Ectodermal cell (in vitro differentiated cells): ENCODE measurements at regions not wholly inside any gene's neighbourhood (a gene's known extent, or its start where the extent isn't known, plus 50 kb on each side); places are given as distances from the start of the nearest gene placed in this dataset.

Experiments
- H3K27ac ChIP-seq: 2 replicates; pipeline ENCODE4 v1.7.0; 2013; ENCODE audit warnings: mild to moderate bottlenecking, low read depth, low read length; ENCODE audit not compliant: insufficient read depth, poor library complexity, severe bottlenecking
- H3K27me3 ChIP-seq: 2 replicates; pipeline ENCODE4 v1.7.0; 2013; ENCODE audit warnings: mild to moderate bottlenecking, low read length; ENCODE audit not compliant: insufficient read depth, control insufficient read depth, poor library complexity, severe bottlenecking
- H3K36me3 ChIP-seq: one replicate; pipeline ENCODE4 v1.7.0; 2013; ENCODE audit warnings: low read length; ENCODE audit not compliant: control insufficient read depth, insufficient read depth
- H3K4me1 ChIP-seq: one replicate; pipeline ENCODE4 v1.7.0; 2013; ENCODE audit warnings: low read length; ENCODE audit not compliant: control insufficient read depth, insufficient read depth
- H3K4me3 ChIP-seq: 2 replicates; pipeline ENCODE4 v1.7.0; 2013; ENCODE audit warnings: low read depth, low read length, control low read depth; ENCODE audit not compliant: insufficient read depth
- H3K9me3 ChIP-seq: 2 replicates; pipeline ENCODE4 v1.7.0; 2013; ENCODE audit warnings: mild to moderate bottlenecking, low read length, moderate library complexity; ENCODE audit not compliant: control insufficient read depth
- WGBS, 2 experiments: methylation state at CpG; one replicate each; pipeline ENCODE4 v1.1.7; 2013; ENCODE audit warnings: missing lambda C conversion rate in 2 of 2; 5-methylcytosine and 5-hydroxymethylcytosine counted together

GRCh38 chr5:50984640-50985039 is 318.2 kb downstream of the PARP8 start:
- Histone ChIP-seq H3K27ac (no peak overlapping the region), H3K4me3 (no peak overlapping the region), H3K4me1 (no peaks in the 10 kb centered on the region), H3K9me3 (peaks cover 3% of the 10 kb centered on the region), H3K36me3 (peaks cover 4% of the 10 kb centered on the region), H3K27me3 (no peaks in the 10 kb centered on the region)
- 96% methylated on average over 2 of the region's 2 CpGs; no CpG with 5 or more reads in 1 of the 2 experiments for WGBS, 2 experiments

DNA sequence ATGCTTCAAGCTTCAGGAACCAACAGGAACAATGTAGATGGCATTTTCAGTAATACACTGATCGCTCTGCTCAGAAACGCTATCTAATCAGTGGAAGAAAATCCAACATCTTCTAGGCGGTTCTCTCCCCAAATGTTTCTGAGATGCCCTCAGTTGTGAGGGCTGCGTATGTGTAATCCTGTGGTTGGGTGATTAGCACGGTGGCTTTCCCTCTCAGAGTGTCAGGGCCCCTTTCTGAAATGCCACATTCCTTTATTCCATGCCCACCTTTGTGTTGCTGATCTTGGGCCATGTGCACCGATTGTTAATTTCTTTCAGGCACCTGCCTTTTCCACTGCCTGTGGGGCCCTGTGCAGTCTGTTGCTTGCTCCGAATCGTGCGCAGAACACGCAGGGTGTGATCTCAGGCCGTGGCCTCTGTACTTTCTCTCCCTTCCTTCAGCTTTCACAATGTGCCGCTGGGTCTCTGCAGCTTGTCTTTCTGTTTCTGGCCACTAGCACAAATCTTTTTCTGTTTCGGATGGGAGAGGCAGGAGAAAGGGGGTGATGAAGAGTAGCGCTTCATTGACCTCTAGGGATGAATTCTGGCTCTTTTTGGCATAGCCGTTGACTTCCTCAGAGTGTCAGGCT is 324.0 kb downstream of the PARP8 start:
- Histone ChIP-seq H3K4me3 (no peak overlapping the region), H3K27ac (no peak overlapping the region), H3K4me1 (no peaks in the 10 kb centered on the region), H3K9me3 (no peaks in the 10 kb centered on the region), H3K36me3 (no peaks in the 10 kb centered on the region), H3K27me3 (no peaks in the 10 kb centered on the region)
- 88 to 90% methylated on average over 15 of the region's 15 CpGs for WGBS, 2 experiments

DNA sequence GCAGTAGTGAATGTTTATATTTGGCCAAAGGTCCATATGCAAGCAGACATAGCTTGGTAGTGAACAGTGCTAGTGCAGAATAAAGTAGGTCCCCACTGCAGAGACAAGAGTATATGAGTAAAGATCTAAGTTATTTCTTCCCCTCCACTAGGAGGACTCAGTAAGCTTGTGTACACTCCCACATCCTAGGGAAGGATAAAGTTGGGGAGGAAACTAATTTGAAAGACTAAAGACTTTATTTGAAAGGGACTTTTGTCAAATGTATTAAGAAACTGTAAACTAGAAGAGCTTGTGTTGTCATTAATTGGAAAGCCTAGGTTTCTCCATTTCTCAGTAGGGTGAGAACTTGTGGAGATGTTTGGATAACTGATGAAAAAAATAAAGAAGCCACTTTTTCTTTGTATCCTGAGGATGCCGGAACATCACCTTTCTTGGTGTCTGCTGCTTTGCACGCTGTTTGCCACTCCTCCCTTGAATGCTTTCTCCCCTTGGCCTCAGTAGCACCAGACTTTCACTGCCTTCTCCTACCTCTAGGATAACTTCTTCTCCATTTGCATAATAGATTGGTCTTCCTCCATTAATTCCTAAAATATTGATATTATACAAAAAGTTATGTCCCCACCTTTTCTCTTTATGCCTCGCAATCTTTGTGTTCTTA is 329.0 kb downstream of the PARP8 start:
- H3K4me1 ChIP-seq: no peaks in the 10 kb centered on the region
- H3K9me3 ChIP-seq: no peaks in the 10 kb centered on the region
- H3K4me3 ChIP-seq: no peak overlapping the region
- no peaks in the 10 kb centered on the region for H3K27me3 ChIP-seq
- H3K36me3 ChIP-seq: no peaks in the 10 kb centered on the region
- 66 to 77% methylated on average over 2 to 3 of the region's 3 CpGs for WGBS, 2 experiments
- no peak overlapping the region for H3K27ac ChIP-seq

DNA sequence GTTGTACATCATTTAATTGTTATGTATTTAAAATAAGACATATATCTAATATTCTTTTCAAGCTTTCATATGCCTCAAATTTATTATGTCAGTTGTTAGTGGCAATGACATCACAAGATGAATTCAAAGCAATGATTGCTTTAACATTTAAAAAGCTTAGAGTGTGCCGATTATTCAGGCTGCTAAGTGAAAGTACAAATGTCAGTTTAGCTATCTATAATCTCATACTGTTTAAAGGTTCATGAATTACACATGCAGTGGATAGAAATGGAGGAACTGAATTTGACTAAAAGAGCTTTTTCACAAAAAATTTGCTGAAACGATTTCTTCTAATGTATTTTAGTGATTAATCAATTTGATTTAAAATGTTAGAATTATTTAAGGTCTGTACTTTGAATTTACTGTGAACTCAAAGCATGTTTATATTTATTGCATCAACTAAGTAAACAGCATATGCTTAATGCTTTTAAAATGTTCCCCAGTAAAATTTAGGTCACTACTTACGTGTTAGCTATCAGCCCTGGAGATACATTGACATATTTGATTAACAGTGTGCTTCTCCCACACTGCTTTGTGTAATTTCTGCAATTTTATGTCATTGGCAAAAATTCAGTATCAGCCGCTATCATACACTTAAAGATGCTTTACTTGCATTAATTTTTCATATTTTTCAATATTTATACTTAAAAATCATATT is 334.9 kb downstream of the PARP8 start:
- no peaks in the 10 kb centered on the region for H3K9me3 ChIP-seq
- WGBS, 2 experiments: 75 to 96% methylated on average over 3 to 4 of the region's 4 CpGs
- no peak overlapping the region for H3K4me3 ChIP-seq
- H3K27me3 ChIP-seq: no peaks in the 10 kb centered on the region
- no peak overlapping the region for H3K27ac ChIP-seq
- H3K36me3 ChIP-seq: no peaks in the 10 kb centered on the region
- H3K4me1 ChIP-seq: no peaks in the 10 kb centered on the region

- 87 to 94% methylated on average over 3 of the region's 3 CpGs for WGBS, 2 experiments
- H3K27ac ChIP-seq: no peak overlapping the region
- H3K27me3 ChIP-seq: no peaks in the 10 kb centered on the region
- no peaks in the 10 kb centered on the region for H3K36me3 ChIP-seq
- H3K4me3 ChIP-seq: no peak overlapping the region
- H3K4me1 ChIP-seq: no peaks in the 10 kb centered on the region
- no peaks in the 10 kb centered on the region for H3K9me3 ChIP-seq
Observed at GRCh38 chr5:51002368-51002767, 335.9 kb downstream of the PARP8 start.

DNA sequence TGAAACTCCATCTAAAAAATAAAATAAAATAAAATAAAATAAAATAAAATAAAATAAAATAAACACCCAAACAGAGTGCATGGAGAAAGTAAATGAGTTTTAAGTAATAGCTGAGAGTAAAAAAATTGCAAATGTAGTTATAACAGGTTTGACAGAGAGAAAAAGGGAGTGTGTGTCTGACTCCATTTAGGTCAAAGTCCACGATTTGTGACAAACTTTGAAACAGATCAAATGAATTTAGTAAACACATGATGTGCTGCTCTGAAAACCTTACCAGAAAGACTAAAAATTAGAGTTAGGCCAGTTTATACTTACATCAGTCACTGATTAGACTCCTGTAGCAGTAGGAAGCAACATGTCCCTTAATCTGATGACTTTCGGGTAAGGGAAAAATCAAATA is 346.6 kb downstream of the PARP8 start:
- 93 to 96% methylated on average over 2 of the region's 2 CpGs for WGBS, 2 experiments
- H3K36me3 ChIP-seq: no peaks in the 10 kb centered on the region
- H3K4me3 ChIP-seq: no peak overlapping the region
- no peaks in the 10 kb centered on the region for H3K4me1 ChIP-seq
- no peaks in the 10 kb centered on the region for H3K27me3 ChIP-seq
- no peaks in the 10 kb centered on the region for H3K9me3 ChIP-seq
- no peak overlapping the region for H3K27ac ChIP-seq

GRCh38 chr5:51018423-51018822 is 352.0 kb downstream of the PARP8 start:
- H3K27ac ChIP-seq: no peak overlapping the region
- H3K36me3 ChIP-seq: no peaks in the 10 kb centered on the region
- no peaks in the 10 kb centered on the region for H3K9me3 ChIP-seq
- H3K4me3 ChIP-seq: no peak overlapping the region
- H3K4me1 ChIP-seq: no peaks in the 10 kb centered on the region
- no peaks in the 10 kb centered on the region for H3K27me3 ChIP-seq
- 94% methylated on average over 2 of the region's 2 CpGs for WGBS, 2 experiments

GRCh38 chr5:51024263-51024662 is 357.8 kb downstream of the PARP8 start:
- Histone ChIP-seq H3K36me3 (no peaks in the 10 kb centered on the region), H3K27ac (no peak overlapping the region), H3K4me3 (no peak overlapping the region), H3K27me3 (no peaks in the 10 kb centered on the region), H3K4me1 (no peaks in the 10 kb centered on the region), H3K9me3 (no peaks in the 10 kb centered on the region)

- Histone ChIP-seq H3K36me3 (no peaks in the 10 kb centered on the region), H3K9me3 (no peaks in the 10 kb centered on the region), H3K4me1 (no peaks in the 10 kb centered on the region), H3K27ac (no peak overlapping the region), H3K4me3 (no peak overlapping the region), H3K27me3 (no peaks in the 10 kb centered on the region)
- WGBS, 2 experiments: 88 to 92% methylated on average over 1 of the region's 1 CpG
Observed at GRCh38 chr5:51027271-51027670, 356.0 kb upstream of the ISL1 start.

DNA sequence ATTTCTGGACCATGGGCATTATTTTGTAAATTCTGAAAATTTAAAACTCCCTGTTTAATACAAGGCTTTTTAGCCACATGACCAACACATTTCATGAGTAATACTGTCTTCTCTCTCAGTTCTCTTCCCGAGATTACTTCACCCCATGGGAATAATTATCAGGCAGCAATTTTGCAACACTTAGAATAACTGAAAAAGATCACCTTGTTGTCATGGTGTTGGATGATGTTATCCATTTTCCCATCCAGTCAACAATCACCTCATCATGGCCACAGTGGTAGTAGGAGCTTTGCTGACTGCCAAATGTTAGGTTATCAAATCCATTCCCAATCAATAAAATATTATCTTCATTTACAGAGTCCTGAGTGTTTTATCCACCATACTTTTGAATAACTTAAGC is 354.9 kb upstream of the ISL1 start:
- Histone ChIP-seq H3K27me3 (no peaks in the 10 kb centered on the region), H3K36me3 (no peaks in the 10 kb centered on the region), H3K9me3 (no peaks in the 10 kb centered on the region), H3K27ac (no peak overlapping the region), H3K4me1 (no peaks in the 10 kb centered on the region), H3K4me3 (no peak overlapping the region)
- WGBS, 2 experiments: 82 to 91% methylated on average over 1 of the region's 1 CpG
